Body of pancreas (tissue), 4 donors: ENCODE measurements at regions not wholly inside any gene's neighbourhood (a gene's known extent, or its start where the extent isn't known, plus 50 kb on each side); places are given as distances from the start of the nearest gene placed in this dataset.

Experiments
- ATAC-seq: fragments of 150-250 bp; one replicate; pipeline ENCODE4 v1.9.1; 2016
- DNase-seq, 4 donors: peaks; one replicate each; pipeline ENCODE4 v3.0.0-alpha.2; 2019
- H3K27ac ChIP-seq, 4 donors: fragments of 200-600 bp; sonication (generic); 1 replicate in 3 of 4; 2 replicates in 1 of 4; pipeline versions ENCODE4 v1.5.1 to v1.6.1; 2016 to 2019; ENCODE audit warnings: mild to moderate bottlenecking in 1 of 4, mixed read lengths in 1 of 4, moderate library complexity in 1 of 4
- H3K27me3 ChIP-seq, 2 donors: fragments of 200-600 bp; sonication (generic); one replicate each; pipeline ENCODE4 v1.6.0; 2016; ENCODE audit warnings: mild to moderate bottlenecking in 1 of 2
- H3K36me3 ChIP-seq, 2 donors: fragments of 200-600 bp; sonication (generic); replicated peaks in 1 of 2; 2 replicates each; pipeline ENCODE4 v1.5.1; 2016; ENCODE audit warnings: low read depth in 2 of 2; ENCODE audit not compliant: insufficient read depth in 1 of 2
- H3K4me1 ChIP-seq: fragments of 200-600 bp; sonication (generic); one replicate; pipeline ENCODE4 v1.6.0; 2016
- H3K4me3 ChIP-seq, 2 donors: fragments of 200-600 bp; sonication (generic); 1 replicate in 1 of 2; 2 replicates in 1 of 2; pipeline ENCODE4 v1.5.1; 2016 to 2019
- H3K9me3 ChIP-seq, 3 donors: fragments of 200-600 bp; sonication (generic); 1 replicate in 2 of 3; 2 replicates in 1 of 3; pipeline ENCODE4 v1.5.1; 2016
- POLR2A ChIP-seq, 3 donors: fragments of 450-650 bp; IDR thresholded peaks; one replicate each; pipeline ENCODE4 v1.6.1; 2016; ENCODE audit warnings: antibody characterized with exemption in 3 of 3, mild to moderate bottlenecking in 2 of 3
- WGBS, 2 donors: methylation state at CpG; one replicate each; pipeline ENCODE4 v1.1.5; 2017; 5-methylcytosine and 5-hydroxymethylcytosine counted together
- intact Hi-C: fragments of 100-400 bp; cut with DNase I; formaldehyde crosslinking; loops from one replicate; pipeline ENCODE4 v1.15.1; 2023
- TF ChIP-seq, protein P1 (sequence below), 7 experiments: fragments of 450-650 bp in 4 of 7; fragments of 200-600 bp in 3 of 7; sonication (generic) in 3 of 7; IDR thresholded peaks; one replicate each; pipeline ENCODE4 v1.5.1; 2016 to 2019; ENCODE audit warnings: antibody characterized with exemption in 7 of 7

DNA sequence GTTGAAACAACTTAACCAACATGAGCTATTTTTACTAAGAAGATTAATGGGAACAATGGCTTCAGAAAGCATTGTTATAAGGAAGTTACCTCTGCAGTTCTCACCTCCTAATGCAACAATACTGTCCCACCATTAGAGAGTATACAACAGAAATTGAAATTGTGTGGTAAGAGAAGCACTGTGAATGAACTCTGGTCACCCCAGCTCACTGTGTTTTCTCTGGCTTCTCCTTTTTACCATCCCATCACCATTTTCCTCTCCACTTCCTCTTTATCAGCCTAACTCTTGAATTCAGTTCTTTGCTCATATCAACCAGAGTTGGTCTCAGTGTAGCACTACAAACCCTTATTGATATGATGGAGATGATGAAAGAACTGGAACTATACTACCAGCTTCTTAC is 138.0 kb upstream of the POU2AF2 start:
- Histone ChIP-seq H3K27ac (no peak overlapping the region), H3K9me3 (no peaks in the 10 kb centered on the region), H3K36me3 (no peaks in the 10 kb centered on the region), H3K4me3 (no peak overlapping the region), H3K4me1 (no peaks in the 10 kb centered on the region), H3K27me3 (no peaks in the 10 kb centered on the region)
- TF ChIP-seq, protein P1, sequence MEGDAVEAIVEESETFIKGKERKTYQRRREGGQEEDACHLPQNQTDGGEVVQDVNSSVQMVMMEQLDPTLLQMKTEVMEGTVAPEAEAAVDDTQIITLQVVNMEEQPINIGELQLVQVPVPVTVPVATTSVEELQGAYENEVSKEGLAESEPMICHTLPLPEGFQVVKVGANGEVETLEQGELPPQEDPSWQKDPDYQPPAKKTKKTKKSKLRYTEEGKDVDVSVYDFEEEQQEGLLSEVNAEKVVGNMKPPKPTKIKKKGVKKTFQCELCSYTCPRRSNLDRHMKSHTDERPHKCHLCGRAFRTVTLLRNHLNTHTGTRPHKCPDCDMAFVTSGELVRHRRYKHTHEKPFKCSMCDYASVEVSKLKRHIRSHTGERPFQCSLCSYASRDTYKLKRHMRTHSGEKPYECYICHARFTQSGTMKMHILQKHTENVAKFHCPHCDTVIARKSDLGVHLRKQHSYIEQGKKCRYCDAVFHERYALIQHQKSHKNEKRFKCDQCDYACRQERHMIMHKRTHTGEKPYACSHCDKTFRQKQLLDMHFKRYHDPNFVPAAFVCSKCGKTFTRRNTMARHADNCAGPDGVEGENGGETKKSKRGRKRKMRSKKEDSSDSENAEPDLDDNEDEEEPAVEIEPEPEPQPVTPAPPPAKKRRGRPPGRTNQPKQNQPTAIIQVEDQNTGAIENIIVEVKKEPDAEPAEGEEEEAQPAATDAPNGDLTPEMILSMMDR (IDR thresholded peaks at IDR 0.05): no peak
- TF ChIP-seq POLR2A (IDR thresholded peaks at IDR 0.05): no peak
- intact Hi-C loops: no loop called here
- DNase-seq (no peak), ATAC-seq (no peak)

GRCh38 chr11:111106641-111107040 is 138.9 kb upstream of the POU2AF2 start:
- Histone ChIP-seq H3K27me3 (no peaks in the 10 kb centered on the region), H3K36me3 (no peaks in the 10 kb centered on the region), H3K4me1 (no peaks in the 10 kb centered on the region), H3K27ac (no peak overlapping the region), H3K9me3 (no peaks in the 10 kb centered on the region), H3K4me3 (no peak overlapping the region)
- DNase-seq: no peak
- 67 to 82% methylated on average over 2 of the region's 2 CpGs for WGBS, 2 donors
- intact Hi-C loops: no loop called here
- no peak for ATAC-seq
- TF ChIP-seq POLR2A (IDR thresholded peaks at IDR 0.05): no peak
- TF ChIP-seq, protein P1 (IDR thresholded peaks at IDR 0.05): no peak

DNA sequence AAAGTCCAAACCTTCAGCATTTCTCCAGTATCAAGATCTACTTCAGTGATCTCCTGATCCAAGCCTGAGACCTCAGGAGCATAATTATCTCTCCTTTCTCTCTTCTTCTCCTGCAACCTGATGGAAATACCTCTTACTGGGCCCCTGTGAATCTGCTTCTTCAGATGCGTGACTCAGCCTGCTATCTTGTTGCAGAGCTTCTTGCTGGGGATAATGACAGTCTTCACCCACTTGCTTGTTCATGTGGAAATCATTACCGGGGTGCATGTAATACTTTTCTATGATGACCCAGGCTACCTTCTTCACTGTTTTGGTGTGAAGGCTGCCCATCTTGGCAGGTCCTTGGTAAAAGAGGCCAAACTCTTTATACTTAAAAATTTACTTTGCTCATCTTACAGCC is 140.0 kb upstream of the POU2AF2 start:
- Histone ChIP-seq H3K27me3 (no peaks in the 10 kb centered on the region), H3K4me1 (no peaks in the 10 kb centered on the region), H3K36me3 (no peaks in the 10 kb centered on the region), H3K9me3 (no peaks in the 10 kb centered on the region), H3K27ac (no peak overlapping the region), H3K4me3 (no peak overlapping the region)
- DNase-seq: no peak
- WGBS, 2 donors: 81 to 90% methylated on average over 2 of the region's 2 CpGs
- ATAC-seq: no peak
- TF ChIP-seq, protein P1 (IDR thresholded peaks at IDR 0.05): no peak
- TF ChIP-seq POLR2A (IDR thresholded peaks at IDR 0.05): no peak
- intact Hi-C loops: no loop called here

DNA sequence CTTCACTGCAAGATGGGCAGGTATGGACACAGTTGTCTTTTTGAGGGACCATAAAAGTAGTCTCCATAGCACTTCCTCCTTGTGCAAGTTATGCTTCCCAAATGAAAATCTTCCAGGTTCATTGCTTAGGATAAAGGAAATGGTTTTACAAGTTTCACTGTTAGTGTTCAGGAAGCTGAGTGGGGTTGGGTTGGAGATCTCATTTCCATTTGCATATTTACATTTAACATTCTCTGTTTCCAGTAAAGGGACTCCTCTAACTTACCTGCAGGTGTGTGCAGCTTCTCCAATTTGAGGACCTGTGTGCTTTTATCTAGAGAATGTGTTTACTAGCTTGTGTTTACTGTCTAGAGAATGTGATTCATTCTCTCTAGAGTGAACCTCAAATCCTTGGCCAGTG is 141.3 kb upstream of the POU2AF2 start:
- ATAC-seq (no peak), DNase-seq (no peak)
- Histone ChIP-seq H3K36me3 (no peaks in the 10 kb centered on the region), H3K9me3 (no peaks in the 10 kb centered on the region), H3K4me3 (no peak overlapping the region), H3K27ac (no peak overlapping the region), H3K27me3 (no peaks in the 10 kb centered on the region), H3K4me1 (no peaks in the 10 kb centered on the region)
- intact Hi-C loops: no loop called here
- TF ChIP-seq, protein P1 (IDR thresholded peaks at IDR 0.05): no peak
- no peak for TF ChIP-seq POLR2A (IDR thresholded peaks at IDR 0.05)

DNA sequence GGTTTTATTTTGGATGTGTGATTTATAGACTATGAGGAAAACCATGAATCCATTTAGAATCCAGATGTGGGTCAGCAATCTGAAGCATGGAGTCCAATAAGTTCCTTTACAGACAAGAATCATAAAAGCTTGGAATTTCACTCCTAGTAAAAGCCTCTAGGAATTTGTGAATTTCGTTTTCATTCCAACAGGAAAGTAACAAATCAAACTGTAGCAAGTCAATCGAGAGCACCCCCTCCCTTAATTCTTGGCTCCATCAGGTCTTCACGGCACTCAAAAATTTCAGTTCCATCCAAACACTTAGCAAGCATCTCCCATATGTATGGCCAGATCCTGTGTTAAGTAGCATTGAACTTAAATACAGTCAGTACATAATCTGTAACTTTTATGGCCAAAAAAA is 143.6 kb upstream of the POU2AF2 start:
- Histone ChIP-seq H3K4me1 (no peaks in the 10 kb centered on the region), H3K27me3 (no peaks in the 10 kb centered on the region), H3K36me3 (no peaks in the 10 kb centered on the region), H3K4me3 (no peak overlapping the region), H3K27ac (no peak overlapping the region), H3K9me3 (no peaks in the 10 kb centered on the region)
- DNase-seq (no peak), ATAC-seq (no peak)
- TF ChIP-seq POLR2A (IDR thresholded peaks at IDR 0.05): no peak
- TF ChIP-seq, protein P1 (IDR thresholded peaks at IDR 0.05): no peak
- intact Hi-C loops: no loop called here
- 54 to 56% methylated on average over 3 of the region's 3 CpGs for WGBS, 2 donors
